GM21526 (cell line): ENCODE measurements at regions not wholly inside any gene's neighbourhood (a gene's known extent, or its start where the extent isn't known, plus 50 kb on each side); places are given as distances from the start of the nearest gene placed in this dataset.

Experiments
- ATAC-seq: cut with Tn5 transposase; IDR thresholded peaks from one replicate; pipeline ENCODE4 v1.9.1; 2021; ENCODE audit warnings: moderate library complexity; ENCODE audit not compliant: unreplicated experiment, low FRiP score

DNA sequence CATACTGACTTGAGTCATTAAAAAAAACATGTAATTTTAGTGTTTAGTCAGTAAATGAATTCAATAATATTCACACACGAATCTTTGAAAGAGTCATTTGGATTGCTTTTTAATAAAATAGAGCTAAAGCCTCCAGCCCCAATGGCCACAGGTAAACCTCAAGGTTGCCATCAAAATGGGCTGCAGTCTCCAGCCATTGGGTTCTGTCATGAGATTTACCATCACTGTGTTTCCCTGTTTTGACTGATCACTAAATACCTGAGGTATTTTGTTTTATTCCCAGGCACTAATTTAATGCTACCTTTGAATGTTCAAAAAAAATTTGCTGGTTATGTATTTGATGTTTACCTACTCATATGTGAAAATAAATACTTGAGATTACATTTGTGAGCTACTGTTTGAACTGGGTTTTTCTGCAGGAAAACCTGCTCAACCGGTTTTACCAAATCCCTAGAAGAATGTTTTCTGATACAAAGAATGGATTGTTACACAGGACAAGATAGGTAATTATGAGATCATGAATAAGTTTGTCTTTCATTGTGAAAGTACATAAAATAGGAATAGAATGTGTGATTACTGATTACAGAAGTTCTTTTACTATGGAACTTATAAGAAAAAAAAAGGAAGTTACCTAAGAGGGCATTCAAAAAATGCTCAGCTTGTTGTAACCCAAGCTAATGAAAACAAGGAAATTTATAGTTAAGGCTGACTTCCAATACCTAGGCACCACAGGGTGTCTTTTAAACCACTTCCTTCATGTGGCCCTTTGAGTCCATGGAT lies 391.3 kb downstream of the EFNB2 start:
- ATAC-seq = no peak

GRCh38 chr13:106143392-106143791 lies 392.1 kb downstream of the EFNB2 start:
- no peak for ATAC-seq

- ATAC-seq = no peak
These were observed 395.0 kb downstream of the EFNB2 start for GRCh38 chr13:106140476-106140875.

DNA sequence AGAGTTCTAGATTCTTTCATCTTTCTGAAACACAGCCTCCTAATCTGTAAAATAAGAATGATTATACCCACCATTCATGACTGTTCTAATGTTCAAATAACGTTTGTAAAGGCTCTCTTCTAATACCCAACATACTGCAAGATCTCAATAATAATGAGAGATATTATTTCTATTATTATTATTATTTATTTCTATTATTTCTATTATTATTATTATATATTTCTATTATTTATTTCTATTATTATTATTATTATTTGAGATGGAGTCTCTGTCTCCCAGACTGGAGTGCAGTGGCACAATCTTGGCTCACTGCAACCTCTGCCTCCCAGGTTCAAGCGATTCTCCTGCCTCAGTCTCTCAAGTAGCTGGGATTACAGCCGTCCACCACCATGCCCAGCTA lies 395.5 kb downstream of the EFNB2 start:
- no peak for ATAC-seq

DNA sequence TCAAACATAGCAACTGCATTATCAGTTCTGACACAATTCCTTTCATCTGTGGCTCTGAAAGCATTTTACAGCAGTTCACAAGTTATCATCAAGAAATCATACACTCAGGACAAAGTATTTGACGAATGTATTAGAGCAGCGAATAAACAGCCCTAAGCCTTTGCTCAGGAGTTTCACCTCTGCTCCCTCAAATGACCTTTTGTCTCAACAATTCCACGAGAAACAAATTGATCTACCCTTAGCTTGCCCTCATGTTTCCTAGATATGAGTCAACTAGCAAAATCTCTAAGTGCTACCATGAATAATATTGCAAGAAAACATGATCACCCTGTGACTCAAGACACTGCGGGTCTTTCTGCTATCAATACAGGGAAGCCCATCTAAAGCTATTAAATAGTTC lies 396.1 kb downstream of the EFNB2 start:
- no peak for ATAC-seq

- no peak for ATAC-seq
These were observed 396.8 kb downstream of the EFNB2 start for GRCh38 chr13:106138620-106139019.

- no peak for ATAC-seq
These were observed 402.4 kb downstream of the EFNB2 start for GRCh38 chr13:106133025-106133424.

DNA sequence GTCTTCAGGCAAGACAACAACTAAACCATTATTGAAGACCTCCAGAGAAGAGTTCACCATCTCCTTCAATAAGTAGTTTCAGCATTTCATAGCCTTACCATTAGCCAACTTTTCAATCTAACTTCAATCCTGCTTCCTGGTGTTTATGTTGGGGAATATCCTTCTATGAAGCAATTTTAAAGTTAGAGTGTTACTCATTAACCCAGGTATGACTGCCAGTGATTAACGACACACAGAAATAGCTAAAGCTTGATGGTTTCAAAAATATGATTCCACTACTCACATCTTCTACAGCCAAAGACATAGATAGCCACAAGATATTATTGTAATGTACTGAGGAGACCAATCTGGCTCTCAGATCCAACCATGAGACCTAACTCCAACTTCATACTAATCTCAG lies 403.2 kb downstream of the EFNB2 start:
- ATAC-seq = no peak

GRCh38 chr13:106129993-106130392 lies 405.5 kb downstream of the EFNB2 start:
- ATAC-seq = no peak

DNA sequence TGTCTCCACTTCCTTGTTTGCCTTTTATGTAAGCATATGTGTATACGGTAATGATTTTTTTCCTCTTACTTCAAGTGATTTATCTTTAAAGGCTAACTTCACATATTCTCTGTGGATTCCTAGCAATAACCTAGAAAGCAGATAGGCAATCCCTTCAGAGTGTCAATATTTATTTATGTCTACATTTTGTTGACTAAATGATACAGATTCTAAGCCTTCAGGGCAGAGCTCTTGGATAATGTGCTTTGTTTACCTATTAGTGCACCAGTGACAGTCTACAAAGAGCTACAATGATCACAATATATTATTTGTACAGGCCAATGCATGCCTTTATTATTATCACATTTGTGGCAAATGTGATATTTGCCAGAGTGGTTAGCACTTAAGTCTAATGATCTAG lies 406.2 kb downstream of the EFNB2 start:
- no peak for ATAC-seq

DNA sequence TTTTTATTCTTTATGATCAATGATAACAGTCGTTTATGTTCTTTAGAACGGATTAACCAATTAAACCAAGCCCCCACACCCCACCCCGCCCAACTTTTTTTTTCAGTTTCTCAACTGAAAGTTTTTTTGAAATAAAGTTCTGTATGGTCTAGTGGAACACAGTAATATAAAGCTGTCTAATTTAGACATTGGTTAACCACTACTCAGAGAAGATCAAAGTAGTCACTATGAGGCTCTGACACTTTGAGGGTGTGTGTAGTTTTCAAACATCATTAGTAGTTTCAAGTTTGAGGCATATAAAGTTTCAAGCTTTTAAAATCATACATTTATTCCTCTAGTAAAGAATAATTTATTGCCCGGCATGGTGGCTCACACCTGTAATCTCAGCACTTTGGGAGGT lies 413.2 kb downstream of the EFNB2 start:
- no peak for ATAC-seq

- no peak for ATAC-seq
These were observed 414.2 kb downstream of the EFNB2 start for GRCh38 chr13:106121173-106121754.

DNA sequence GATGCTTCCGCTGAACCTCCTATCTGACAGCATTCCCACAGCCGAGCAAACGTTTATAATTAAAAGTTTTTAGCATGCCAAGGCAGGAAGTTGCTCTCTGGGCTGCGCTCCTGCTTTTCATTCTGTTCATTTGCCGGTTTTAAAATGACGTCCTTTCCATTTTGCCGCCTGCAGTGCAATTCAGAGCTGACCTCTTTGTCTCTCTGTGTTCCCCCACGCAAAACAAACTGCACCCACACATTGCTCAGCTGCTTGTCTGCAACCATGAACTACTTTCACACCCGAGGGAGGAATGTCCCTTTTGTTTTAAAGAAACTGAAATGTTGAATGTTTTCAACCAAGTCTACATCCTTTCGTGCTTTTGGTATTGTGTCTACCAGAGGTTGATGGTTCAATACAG lies 416.5 kb downstream of the EFNB2 start:
- ATAC-seq = no peak

GRCh38 chr13:106118050-106118449 lies 417.4 kb downstream of the EFNB2 start:
- ATAC-seq = no peak

DNA sequence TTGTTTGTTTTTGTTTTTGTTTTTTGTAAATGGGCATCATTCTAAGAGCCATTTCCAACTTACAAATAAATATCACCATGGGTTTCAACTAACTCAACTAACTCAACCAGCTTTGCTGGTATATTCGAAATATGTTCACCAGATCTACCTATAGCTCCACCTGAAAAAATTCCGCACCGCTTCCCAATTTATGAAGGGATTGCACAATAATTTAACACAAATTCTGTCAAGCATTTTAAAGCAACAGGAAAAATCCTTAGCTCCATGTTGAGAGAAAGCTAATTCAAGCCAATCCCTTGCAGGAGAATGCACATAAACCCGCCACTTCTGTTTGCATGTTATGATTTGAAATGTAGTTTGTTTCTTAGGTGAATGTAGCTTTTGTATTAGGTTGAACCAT lies 417.8 kb downstream of the EFNB2 start:
- ATAC-seq = no peak

GRCh38 chr13:106117035-106117434 lies 418.4 kb downstream of the EFNB2 start:
- ATAC-seq = no peak

- ATAC-seq = no peak
These were observed 420.4 kb downstream of the EFNB2 start for GRCh38 chr13:106115081-106115480.

DNA sequence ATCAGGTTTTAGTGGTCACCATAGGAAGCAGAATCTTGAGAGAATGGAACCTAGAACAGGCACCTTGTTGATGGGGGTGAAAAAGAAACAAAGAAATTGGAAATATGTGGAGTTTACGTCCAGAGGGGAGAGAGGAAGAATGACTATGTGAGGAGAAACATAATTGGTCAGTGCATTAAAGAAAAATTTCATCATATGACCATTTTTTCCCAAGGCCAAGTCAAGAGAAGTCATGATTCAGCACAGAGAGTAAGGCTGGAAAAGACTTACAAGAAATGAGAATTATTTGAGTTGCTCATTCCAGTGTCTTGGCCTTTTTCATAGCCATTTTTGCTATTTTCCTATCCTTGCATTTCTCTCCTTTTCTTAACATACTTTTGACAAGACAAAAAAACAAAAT lies 421.7 kb downstream of the EFNB2 start:
- ATAC-seq = no peak

GRCh38 chr13:106112191-106112590 lies 423.3 kb downstream of the EFNB2 start:
- no peak for ATAC-seq

DNA sequence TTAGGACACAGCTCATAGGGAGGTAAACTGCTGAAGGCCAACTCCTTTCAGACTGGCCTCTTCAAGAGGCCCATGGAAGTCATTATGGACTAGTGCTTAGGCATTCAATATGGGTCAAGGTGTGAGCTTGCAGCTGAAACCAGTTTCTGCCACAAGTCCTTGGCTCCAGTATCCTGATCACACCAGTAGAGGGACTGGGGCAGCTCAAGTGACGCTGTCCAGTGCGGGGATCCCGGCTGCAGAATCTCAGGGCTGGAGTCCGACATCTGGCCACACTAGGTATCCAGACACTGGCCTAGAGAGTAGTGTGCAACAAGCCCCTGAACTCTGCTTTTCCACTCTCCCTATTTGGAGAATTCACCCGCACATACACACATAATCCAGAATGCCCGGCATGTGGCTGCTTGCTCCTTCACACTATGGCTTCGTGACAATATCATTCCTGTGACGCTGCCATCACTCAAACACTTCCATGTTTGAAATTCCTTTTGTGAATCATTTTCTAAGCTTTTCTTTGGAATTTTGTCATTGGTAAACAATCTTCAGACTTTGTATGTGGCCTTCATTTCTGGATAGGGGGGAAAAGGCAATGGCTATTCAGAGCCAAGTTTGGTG lies 425.1 kb downstream of the EFNB2 start:
- no peak for ATAC-seq

DNA sequence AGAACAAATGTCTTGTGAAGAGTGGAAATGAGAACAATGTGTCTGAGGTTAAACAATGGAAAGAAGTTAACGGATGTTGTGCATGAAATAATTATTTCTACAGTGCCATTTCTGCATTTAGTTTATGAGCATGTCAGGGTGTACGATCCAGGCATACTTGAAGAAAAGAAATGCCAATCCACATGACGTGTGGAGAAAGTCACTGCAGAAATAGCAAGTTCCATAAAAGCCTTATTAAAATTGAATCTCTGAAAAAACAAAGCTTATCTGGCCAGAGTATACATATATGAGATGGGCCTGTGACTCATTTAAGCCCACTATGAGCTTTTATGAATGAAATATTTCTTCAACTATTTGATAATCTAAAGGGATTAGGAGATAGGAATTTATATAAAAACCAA lies 426.1 kb downstream of the EFNB2 start:
- no peak for ATAC-seq

GRCh38 chr13:106108346-106108745 lies 427.1 kb downstream of the EFNB2 start:
- ATAC-seq = no peak
